ENCODE measurements at regions not wholly inside any gene's neighbourhood (a gene's known extent, or its start where the extent isn't known, plus 50 kb on each side); places are given as distances from the start of the nearest gene placed in this dataset.
"Not testable (repeated sequence)": the region's sequence is repeated elsewhere in the genome, so short reads cannot be mapped to it uniquely, and the experiment has no call there.

DNA sequence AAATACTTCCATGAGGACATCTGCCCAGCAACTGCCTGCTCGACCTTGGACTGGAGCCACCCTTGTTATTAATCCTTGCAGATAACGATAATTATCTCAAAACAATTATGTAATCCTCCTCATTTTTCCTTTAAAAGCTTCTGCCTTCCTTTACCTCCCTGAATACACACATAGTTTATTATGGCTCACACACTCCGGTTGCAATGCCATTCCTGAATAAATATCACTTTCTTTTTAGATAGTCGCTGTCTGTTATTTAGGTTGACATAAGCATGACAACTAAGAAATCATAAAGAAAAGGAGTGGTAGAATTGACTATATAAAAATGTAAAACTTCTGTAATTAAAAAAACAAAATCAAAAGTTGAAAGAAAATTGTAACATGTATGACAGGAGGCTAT lies 64.8 kb downstream of the B4GALT7 start:
- H3K36me3 Mint-ChIP-seq (ENCODE audit: insufficient read depth, unreplicated experiment); CTCF ChIA-PET; H3K4me1 Mint-ChIP-seq (ENCODE audit: low read depth, unreplicated experiment); H3K4me3 Mint-ChIP-seq (ENCODE audit: low read depth, unreplicated experiment); BruUV-seq (replicated peaks); H3K27ac Mint-ChIP-seq (ENCODE audit: unreplicated experiment); H3K27me3 Mint-ChIP-seq (ENCODE audit: unreplicated experiment); H3K9me3 Mint-ChIP-seq (ENCODE audit: low read depth, unreplicated experiment); intact Hi-C loops (cut with micrococcal nuclease; ENCODE audit: unreplicated experiment); DNase-seq: not testable (repeated sequence)

DNA sequence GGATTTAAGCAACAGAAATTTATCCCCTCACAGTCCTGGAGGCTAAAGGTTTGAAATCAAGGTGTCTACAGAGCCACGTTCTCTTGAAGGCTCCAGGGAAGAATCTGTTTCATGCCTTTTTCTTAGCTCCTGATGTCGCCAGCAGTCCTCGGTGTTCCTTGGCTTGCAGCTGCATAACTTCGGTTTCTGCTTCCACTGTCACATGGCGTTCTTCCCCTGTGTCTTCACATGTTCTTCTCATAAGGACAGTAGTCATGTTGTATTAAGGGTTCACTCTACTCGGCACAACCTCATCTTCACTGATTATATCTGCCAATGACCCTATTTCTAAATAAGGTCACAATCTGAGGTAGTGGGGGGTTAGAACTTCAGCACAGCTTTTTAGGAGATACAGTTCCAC lies 65.2 kb downstream of the B4GALT7 start:
- H3K27ac Mint-ChIP-seq (ENCODE audit: unreplicated experiment); BruUV-seq (replicated peaks); H3K9me3 Mint-ChIP-seq (ENCODE audit: low read depth, unreplicated experiment); H3K36me3 Mint-ChIP-seq (ENCODE audit: insufficient read depth, unreplicated experiment); DNase-seq; H3K4me3 Mint-ChIP-seq (ENCODE audit: low read depth, unreplicated experiment); intact Hi-C loops (cut with micrococcal nuclease; ENCODE audit: unreplicated experiment); H3K4me1 Mint-ChIP-seq (ENCODE audit: low read depth, unreplicated experiment); CTCF ChIA-PET; H3K27me3 Mint-ChIP-seq (ENCODE audit: unreplicated experiment): not testable (repeated sequence)

DNA sequence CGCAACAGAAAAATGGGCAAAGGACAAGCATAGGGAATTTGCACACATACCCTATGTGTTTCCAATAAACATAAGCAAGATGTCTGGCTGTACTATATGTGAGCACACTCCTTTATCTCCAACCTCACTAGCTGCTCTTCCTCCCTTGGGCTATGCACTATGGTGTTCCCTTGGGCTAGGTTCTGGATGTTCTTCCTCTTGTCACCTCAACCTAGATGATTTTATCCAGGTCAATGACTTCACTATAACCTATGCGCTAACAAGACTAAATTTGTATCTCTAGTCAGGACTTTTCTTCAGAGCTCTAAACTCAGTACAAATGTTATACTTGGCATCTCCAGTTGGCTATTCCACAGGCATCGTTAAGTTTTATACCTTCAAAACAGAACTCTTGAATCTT lies 66.0 kb downstream of the B4GALT7 start:
- CTCF ChIA-PET; H3K27me3 Mint-ChIP-seq (ENCODE audit: unreplicated experiment); intact Hi-C loops (cut with micrococcal nuclease; ENCODE audit: unreplicated experiment); DNase-seq; H3K36me3 Mint-ChIP-seq (ENCODE audit: insufficient read depth, unreplicated experiment); H3K27ac Mint-ChIP-seq (ENCODE audit: unreplicated experiment); BruUV-seq (replicated peaks); H3K9me3 Mint-ChIP-seq (ENCODE audit: low read depth, unreplicated experiment); H3K4me3 Mint-ChIP-seq (ENCODE audit: low read depth, unreplicated experiment): not testable (repeated sequence)
- peaks cover 12% of the 10 kb centered on the region for H3K4me1 Mint-ChIP-seq (ENCODE audit: low read depth, unreplicated experiment)

DNA sequence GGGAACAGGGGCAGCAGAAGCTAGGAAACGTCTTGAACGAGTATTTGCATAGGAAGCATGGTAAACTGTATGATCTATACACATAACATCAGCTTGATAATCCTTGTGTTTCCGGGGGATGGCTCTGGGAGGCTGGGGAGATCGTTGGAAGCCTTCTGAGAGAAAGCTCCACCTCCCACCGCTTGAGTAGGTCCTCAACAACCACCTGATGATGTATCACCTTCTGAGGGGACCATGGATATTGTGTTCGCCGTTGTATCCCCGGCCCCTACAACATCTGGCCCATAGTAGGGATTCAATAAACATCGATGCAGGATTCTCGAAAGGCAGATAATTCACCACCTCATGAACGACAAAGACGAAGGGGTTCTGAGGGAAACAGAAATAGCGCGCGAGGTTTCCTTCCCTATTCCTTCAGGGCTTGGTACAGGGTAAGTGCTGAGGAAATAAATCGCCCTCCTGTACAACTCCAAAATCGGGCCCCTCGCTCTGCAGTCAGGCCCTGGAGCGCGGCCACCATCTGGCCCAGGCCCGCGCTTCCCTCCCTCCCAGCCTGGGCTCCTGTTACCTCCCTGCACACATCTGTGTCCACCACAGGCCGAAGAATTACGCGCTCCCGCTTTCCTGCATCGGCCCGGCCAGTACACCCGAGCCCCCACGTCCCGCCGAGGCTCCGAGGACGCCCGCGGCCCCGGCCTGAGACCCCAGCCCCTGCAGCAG lies 71.3 kb downstream of the B4GALT7 start:
- BruUV-seq (replicated peaks); H3K27me3 Mint-ChIP-seq (ENCODE audit: unreplicated experiment); H3K27ac Mint-ChIP-seq (ENCODE audit: unreplicated experiment); H3K36me3 Mint-ChIP-seq (ENCODE audit: insufficient read depth, unreplicated experiment); H3K9me3 Mint-ChIP-seq (ENCODE audit: low read depth, unreplicated experiment); CTCF ChIA-PET; intact Hi-C loops (cut with micrococcal nuclease; ENCODE audit: unreplicated experiment): not testable (repeated sequence)
- peak; percentile 7 for DNase-seq
- peaks cover 12% of the 10 kb centered on the region for H3K4me1 Mint-ChIP-seq (ENCODE audit: low read depth, unreplicated experiment)
- H3K4me3 Mint-ChIP-seq (ENCODE audit: low read depth, unreplicated experiment), result peak overlapping the region; percentile 8

DNA sequence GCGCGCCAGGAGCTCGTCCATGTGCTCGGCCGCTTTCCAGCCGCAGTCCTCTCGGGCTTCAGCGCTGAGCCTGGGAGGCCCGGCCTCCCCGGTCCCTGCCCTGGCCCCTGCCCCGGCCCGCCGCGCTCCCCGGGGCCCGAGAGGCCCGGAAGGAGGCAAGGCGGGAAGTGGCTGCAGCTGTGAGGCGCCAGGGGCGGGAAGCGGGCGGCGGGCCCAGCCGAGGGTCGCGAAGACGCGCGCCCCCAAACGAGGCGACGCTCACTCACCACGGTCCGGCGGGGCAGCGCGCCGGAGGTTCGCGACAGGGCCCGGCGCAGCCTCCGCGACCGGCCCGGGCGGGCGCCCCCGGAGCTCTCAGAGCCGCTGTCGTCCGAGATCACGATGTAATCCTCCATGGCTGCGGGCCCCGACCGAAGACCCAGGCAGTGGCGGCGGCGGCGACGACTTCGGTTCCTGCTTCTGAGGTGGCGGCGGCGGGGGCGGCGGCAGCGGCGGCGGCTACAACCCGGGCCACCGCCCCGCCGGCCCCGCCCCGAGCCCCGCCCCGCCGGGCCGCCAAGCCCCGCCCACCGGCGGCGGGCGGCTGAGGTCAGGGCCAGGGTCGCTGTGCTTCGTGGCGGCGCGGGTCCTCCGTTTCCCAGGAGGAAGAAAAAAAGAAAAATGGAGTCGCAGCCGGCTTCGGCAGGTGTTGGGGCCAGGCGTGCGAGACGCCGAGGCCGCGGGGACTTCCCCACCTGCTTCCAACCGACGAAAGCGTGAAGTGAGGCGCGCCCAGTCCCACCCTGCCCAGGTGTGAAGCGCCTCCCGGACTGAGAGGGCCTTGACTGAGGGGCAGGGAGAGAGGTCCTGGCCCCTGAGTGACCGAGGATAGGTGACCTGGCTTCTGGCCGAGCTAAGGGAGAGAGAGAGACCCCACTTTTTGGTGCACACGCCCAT lies 72.1 kb downstream of the B4GALT7 start:
- CTCF ChIA-PET, result not testable (repeated sequence)
- peak; percentile 80 for DNase-seq
- H3K4me1 Mint-ChIP-seq (ENCODE audit: low read depth, unreplicated experiment), result peaks cover 12% of the 10 kb centered on the region

More for the DNA sequence above, 72.1 kb downstream of the B4GALT7 start:
- intact Hi-C loops (cut with micrococcal nuclease; ENCODE audit: unreplicated experiment); BruUV-seq (replicated peaks); H3K27me3 Mint-ChIP-seq (ENCODE audit: unreplicated experiment); H3K9me3 Mint-ChIP-seq (ENCODE audit: low read depth, unreplicated experiment); H3K27ac Mint-ChIP-seq (ENCODE audit: unreplicated experiment); H3K4me3 Mint-ChIP-seq (ENCODE audit: low read depth, unreplicated experiment); H3K36me3 Mint-ChIP-seq (ENCODE audit: insufficient read depth, unreplicated experiment): not testable (repeated sequence)
